ENCODE measurements at regions not wholly inside any gene's neighbourhood (a gene's known extent, or its start where the extent isn't known, plus 50 kb on each side); places are given as distances from the start of the nearest gene placed in this dataset.

DNA sequence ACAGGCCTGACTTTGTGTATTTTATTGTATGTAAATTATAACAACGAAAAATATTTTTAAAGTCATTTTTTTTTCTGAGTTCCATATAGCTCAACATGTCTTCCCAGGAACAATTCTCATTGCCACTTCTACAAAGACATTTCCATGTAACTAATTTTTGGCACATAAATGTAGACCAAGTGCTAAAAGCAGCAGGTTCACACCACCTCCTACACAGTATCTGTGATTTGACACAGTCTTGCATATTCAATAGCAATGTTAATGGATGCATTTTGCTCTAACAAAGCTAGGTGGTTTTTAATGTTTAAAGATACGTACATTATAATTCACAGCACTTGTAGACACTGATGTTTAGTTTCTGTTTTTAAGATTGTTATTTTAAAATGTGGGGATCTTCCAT is 346.5 kb downstream of the GPAM start:
- DNase-seq: no peak

DNA sequence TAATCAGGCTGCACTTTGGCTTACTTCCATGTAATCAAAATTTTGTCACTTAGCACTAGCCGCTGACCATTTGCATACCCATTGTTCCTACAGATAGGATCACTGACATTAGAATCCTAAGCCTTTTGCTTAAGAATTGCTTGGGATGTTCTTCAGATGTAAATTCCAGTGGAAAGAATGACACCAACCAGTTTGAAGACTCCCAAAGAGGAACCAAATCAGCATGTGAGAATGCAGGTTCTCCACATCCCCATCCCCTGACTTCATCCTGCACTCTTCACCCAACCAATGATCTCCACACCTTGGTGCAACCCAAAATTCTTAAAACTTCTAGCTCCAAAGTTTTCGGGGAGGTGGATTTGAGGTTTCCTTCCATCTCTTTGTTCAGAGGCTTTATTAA is 345.6 kb downstream of the GPAM start:
- no peak for DNase-seq

DNA sequence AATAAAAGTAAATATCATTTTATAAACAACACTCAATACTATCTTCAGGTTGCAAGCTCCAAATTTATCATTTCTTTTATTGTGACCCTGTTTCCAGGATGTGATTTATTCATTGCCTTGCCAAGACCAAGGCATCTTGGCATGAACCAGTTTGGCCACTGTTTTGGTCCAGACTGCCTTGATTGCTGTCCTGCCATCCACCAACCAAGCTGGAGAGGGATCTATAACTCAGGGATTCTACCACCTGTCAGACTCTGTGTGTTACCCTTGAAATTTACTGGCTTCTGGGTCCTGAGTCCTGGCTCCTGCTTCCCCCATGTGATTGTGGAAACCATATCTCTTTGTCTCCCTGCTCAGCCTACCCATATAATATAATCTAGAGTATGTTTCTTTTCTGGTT is 343.0 kb downstream of the GPAM start:
- no peak for DNase-seq

DNA sequence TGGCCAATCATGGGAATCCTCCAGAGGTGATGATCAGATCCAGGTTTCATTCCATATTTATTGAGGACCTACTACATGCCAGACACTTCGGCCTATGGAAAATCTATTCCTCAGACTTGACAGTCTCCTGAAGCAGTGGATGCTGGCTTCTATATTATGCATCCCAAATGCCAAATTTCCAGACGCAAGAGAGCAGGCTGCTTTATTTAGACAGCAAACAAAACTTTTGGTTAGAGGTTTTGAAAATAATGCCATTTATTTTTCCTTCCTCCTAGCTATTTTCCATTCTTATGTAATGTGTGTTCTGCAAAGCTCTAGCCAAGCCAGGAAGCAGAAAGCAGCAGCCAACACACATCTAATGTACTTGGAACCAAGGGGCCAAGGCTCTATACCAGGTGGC is 330.8 kb downstream of the GPAM start:
- DNase-seq: no peak

DNA sequence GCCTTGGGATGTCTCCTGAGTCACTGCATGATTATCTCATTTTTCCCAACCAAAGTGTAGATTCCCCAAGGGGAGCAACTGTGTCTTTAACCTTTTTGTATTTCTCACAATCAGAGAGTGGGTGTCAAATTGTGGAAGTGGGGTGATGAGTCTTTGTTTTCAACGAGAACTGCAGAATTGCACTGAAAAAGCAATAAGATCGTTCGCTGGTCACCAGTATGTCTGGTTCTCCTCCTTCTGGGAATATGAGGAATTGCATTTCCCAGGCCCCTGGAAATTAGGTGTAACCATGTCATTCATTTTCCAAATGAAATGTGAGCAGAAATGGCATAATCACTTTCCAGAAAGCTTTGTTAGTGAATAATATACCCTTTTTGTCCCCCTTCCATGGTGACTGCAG is 326.9 kb downstream of the GPAM start:
- no peak for DNase-seq

DNA sequence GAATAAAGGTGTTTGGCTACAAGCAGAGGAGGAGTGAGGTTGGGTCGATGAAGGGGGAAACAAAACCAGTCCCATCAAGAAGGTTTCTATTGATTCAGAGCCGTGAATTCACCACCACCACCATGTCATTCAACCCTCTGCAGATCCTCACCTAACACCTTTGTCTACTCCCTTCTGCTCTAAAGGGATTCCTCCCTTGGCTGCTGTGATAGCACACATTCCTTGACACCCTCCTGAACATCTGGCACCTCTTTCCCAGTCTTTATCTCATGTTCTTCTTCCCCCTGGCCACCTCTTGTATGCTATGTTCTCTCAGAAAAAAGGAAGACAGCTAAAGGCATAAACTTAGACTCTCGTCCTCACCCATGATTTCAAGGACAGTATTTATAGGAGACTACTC is 318.0 kb downstream of the GPAM start:
- no peak for DNase-seq

DNA sequence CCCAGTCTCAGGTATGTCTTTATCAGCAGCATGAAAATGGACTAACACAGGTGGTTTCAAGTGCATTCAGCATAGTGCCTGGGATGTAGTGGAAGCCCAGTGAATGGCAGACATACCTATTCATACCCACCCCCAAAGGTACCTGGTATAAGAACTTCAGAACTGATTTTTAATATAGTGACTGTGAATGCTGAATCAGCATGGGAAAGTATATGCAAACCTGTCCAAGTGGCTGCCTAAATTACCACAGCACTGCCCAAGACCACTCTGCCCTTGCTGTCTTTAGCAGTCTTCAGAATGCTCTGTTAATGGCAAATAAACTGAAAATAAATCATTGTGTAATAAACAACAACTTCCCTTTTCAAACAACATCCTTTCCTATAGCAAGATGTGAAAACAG is 312.1 kb downstream of the GPAM start:
- no peak for DNase-seq

DNA sequence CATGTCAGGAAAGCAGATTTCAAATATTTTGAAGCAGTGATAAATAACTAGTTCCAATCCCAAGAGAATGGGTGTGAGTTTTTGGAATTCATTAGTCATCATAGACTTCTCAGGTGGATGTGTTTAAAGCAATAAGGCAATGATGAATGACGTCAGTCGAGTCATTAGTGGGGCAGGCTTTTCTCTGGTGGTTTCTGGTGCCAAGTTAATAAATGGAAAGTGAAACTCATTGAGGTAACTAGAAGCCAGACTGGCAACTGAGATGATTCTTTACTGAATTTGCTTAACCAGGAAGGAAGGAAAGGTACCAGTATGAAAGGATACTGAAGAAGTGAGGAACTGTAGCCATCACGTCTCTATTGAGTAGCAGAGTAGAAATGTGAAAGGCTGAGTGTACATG is 311.0 kb downstream of the GPAM start:
- no peak for DNase-seq

DNA sequence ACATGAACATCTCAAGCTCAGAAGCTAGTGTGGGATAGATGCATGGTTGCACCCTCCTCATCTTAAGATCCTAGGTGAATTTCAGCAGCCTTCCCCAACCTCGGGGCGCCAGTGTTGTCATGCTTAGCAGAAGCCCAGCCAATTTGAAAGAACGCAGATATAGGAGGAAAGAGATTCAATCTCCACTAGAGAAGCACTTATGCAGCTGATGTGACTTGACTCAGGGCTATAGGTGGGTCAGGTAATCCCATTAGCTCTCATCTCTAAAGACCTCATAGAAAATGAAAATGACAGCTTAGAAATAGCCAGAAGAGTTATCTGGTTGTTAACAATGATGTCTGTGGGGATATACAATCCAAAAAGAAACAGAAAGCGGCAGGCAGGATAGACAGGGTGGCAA is 310.5 kb downstream of the GPAM start:
- DNase-seq: no peak

DNA sequence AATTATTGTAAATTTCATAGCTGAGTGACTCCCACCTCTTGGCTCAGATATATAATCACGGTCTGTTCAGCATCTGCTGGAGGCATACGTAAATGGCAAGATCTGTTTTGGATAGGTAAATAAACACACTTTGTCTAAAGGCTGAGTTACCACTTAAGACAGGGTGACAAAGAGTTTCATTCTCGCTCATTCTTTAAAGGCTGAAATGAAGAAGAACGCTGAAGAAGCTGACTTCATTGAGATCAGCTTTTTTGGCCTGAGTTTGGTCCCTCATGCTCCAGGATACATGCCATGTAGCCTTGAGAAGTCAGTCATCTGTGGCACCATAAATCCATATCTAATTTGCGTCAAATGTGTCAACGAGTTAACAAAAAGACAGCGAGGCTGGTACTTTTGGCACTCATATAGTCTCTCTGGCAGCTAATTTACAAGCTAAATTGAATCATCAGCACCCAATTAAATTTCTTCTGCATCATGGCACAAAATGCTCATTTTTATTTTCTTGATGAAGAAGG is 309.9 kb downstream of the GPAM start:
- no peak for DNase-seq

DNA sequence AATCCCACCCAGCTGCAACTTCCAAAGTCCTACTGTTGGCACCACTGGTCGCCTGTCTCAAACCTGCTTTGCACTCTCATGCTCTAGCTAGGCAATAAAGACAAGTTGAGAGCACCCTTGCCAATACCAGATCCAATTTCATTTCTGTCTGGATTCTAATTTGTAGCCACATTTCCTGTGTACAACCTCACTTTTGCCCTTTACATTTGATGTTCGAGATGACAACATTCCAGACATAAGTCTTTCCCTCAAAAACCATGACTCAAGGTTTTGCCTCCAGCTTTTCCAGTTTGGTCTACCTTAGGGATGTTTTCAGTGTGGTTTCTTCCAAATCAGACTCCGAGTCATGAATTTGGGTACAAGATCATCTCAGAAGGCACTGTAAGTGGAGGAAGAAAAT is 309.0 kb downstream of the GPAM start:
- no peak for DNase-seq

DNA sequence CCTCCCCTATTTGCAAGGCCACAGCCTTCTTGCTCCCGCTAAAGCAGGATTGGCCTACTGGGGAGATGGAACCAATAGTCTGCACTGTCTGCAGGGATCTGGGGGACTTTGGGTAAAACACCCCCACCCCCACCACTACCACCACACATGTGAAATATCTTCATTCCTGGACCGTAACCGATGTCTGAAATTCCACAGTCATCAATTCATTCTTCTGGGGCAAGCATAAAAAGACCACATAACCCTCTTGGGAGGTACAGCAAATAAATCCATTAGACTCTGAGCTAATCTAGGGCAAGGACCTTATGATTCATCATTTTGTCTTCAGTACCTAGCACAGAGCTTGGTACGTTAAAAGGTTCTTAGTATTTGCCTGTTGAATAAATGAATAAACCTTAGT is 307.8 kb downstream of the GPAM start:
- DNase-seq: no peak

DNA sequence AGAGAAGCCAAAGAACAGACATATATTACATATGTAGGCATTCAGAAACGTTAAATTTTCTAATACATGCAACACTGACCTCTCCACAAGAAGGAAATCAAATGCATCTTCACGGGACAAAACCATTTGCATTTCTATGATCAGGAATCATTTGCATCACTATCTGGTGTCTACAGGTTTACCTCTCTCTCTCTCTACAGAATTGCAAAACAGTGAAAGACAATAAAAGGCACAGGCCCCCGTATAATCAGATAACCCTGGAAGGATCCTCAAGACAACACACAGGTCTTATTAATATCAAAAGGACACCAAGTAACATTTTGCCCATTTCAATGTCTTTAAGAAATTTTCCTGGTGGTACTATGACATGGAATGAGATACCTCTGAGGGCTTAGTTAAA is 306.3 kb downstream of the GPAM start:
- no peak for DNase-seq

DNA sequence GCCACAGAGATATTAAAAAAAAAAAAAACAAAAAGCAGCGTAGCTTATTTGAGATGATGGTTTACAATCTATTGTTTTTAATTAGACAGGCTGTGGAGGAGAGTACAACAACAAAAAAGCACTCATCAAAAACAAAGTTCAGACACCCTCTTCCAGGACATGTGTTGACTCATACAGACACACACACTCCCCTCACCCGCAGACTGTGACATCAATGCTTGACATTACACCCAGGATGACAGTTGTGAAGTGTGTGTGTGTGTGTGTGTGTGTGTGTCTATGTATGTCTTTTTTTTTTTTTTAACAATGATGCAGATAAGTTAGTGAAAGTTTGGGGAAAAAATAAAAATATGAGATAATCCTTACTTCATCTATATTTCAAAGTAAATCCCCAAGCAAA is 303.6 kb downstream of the GPAM start:
- DNase-seq: no peak

DNA sequence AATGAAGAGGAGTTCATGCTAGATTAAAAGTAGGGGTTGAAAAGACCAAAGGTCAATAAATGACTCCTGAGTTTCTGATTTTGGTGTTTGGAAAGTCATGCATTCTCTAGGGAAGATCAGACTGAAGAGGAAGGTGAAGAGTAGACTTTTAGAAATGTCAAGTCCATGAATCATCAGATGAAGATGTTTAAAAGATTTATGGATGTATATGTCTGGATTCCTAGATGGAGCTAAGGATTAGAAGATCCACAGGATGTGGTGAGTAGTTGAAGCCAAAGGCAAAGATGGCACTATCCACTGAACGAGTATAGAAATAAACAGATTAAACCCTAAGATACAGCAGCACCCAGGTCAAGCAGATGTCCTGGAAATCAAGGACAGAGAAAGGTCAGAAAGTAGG is 298.5 kb downstream of the GPAM start:
- no peak for DNase-seq

DNA sequence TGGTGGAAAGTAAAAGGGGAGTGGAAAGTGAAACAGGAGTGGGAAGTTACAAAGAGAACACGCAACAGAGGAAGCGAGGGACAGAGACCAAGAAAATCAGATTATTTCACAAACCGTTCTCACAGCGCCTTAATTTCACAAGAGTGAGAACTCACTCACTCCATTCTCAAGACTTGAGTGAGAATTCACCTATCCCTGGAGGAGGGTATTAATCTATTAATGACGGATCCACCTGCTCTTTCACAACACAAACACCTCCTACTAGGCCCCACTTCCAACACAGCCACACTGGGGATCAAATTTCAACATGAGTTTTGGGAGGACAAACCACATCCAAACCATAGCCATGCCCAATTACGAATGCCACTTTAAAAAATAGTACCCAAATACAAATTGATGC is 297.6 kb downstream of the GPAM start:
- DNase-seq: no peak

DNA sequence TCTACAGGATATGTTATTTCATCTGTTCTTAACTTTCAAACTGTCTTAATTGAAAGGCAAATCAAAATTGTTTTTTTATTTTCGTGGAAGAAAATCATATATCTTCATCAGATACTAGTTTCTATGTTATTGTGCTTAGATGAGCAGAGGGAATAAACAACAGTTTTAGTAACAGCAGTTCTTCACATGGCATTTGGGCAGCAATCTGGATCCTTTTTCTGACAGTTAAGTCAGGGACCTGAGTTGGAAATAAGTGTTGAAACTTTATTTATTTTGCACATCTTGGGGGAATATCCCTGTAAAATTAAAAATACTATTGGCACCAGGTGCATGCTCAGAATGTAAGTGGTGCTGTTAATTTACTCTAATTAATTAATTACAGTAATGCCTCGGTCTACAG is 296.3 kb downstream of the GPAM start:
- DNase-seq: no peak

DNA sequence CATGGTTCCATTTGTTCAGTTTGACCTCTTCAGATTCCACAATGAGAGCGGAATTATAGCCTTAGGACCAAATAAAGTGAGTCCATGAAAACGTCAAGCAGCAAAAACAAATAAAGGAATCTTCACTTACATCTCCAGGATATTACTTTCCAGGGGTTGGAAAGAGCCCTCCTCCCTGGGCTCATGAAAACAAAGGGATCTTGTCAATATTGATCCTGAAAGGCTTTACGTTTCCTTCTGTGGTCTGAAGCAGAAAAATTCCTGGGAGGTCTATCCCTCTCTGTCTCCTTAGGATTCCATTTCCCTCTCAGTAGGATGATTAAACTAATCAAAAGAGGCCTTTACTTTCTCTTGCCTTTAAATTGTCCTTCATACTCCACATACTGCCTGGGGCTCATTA is 293.5 kb downstream of the GPAM start:
- DNase-seq: no peak

DNA sequence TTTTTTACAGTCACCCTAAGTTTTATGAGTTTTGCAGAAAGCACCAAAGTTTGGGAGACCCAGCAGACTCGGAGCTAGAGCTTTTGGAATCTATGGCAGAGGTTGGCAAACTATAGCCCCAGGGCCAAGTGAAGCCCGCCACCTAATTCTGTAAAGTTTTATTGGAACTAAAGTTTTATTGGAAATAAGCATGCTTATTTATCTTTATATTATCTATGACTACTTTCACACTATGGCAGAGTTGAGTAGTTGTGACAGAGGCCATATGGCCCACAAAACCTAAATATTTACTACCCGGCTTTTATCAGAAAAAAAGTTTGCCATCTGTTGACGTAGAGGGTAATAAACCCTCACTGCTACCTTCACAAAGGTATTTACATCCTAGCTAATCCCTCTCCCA is 267.6 kb downstream of the GPAM start:
- DNase-seq: no peak

DNA sequence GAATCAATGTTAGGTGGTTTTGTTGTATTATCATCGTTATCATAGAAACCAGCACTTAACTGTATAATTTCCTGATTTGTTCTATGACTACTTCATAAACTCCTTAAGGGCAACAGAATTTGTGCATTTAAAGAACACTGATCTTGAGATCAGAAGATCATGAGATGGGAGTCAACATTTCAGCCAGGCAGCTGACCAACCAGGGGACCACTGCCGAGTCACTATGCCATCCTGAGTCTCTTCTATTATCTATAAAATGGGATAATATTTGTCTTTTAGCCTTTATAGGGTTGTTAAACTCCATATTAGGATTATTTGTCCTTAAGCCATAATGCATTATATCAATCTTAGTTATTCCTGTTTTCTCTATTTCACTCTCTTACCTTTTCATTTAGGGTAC is 261.7 kb downstream of the GPAM start:
- no peak for DNase-seq

DNA sequence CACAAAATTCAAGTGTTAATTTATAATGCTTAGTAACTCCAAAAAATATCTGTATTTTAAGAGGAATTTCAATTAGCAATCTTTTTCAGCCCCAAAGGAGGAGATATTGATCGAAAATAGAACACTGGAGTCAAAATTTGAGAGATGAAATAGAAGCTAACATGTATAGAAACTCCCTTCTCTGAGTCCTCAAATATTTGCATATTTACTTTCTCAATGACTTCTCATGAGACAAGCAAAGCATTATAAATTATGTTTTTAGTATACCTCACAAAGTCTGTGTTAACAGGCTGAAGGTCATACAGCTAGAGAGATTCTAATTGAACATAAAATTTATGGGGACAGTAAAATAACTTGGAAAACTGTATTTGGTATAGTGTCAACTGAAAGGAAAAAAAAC is 260.5 kb downstream of the GPAM start:
- no peak for DNase-seq

DNA sequence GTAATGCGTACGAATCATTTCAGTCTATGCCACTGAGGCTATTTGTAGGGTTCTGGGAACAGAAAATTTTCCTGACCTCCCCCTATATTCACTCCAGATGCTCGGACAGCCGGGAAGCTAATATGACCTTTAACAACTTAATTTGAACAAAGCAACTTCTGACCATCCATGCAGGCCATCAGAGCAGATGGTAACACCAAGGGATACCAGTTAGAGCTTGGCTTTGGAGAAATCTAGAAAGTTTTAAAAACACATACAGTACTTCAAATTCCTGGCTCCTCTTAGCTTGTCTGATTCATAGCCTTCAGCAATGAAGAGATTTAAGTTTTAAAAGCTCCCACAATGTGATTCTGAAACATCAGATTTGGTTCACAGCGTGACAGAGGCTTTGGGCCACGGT is 257.3 kb downstream of the GPAM start:
- no peak for DNase-seq

DNA sequence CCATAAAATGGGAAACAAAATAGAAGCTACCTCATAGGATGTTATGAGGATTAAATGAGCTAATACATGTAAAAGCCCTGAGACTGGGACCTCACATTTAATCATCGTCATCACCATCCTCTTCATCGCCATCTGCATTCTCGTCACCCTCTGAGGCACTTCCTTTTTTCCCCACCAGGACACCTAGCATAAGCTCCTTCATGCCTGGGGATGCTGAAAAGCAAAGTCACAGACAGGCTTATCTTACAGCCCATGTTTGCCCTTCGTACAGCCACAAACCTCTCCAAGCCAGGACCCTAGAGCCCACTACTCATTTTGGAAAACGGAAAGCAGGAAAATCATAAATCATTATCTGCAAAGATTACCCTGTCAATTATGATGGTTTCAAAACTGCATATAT is 249.6 kb downstream of the GPAM start:
- no peak for DNase-seq

DNA sequence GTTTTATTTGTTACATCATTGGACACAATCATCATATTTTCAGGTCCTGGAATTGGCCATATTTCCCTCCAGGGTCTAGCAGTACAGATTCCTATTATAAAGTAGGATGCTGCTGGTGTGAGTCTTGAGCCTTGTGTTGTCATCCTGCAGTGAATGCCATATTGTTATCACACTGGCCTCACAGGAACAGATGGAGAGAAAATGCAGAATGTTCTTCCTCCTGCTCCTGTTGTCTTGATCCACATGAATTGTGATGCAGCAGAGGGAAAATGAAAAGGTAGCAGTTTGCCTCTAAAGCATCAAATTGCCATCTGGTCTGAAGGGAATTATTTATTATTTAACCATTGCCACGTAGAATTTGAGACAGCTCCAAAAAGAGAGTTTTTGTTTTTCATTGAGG is 248.6 kb downstream of the GPAM start:
- no peak for DNase-seq

DNA sequence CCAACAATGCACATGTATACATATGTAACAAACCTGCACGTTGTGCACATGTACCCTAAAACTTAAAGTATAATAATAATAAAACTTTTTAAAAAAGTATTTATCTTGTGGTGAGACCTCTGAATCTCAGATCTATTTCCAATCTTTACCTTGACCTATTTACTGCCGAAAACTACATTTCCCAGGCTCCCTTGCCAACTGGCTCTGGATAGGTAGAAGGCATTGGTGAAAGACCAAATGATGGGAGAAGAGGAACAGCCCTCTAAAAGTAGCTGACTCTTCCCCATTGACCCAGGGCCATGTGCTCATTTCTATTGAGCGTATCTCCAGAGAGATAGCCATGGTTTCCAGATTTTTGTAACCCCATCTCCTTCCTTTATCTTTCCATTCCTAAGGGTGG is 247.4 kb downstream of the GPAM start:
- DNase-seq: no peak

DNA sequence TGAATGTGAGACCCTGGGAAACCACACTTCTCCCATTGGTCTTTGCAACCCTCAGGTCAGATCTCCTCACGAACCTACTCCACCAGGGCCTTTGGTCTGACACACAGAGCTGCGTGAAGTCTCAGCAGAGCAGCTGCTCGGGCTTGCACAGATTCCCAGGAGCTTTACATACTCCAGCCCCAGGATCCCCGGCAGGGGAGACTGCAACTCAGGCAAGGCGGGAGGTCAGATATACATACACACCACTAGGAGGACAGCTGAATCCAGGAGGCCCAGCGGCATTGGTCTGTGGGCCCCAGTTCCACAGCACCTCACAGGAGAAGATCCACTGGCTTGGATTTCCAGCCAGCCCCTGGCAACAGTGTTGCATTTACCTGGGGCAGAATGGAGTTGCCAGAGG is 239.2 kb downstream of the GPAM start:
- no peak for DNase-seq

Measured in SW 1271 (cell line).